T-cell (primary cell): ENCODE measurements at regions not wholly inside any gene's neighbourhood (a gene's known extent, or its start where the extent isn't known, plus 50 kb on each side); places are given as distances from the start of the nearest gene placed in this dataset.

ENCODE experiments used
- ATAC-seq, 4 experiments: fragments of 200-7000 bp in 3 of 4; fragments of 150-1000 bp in 1 of 4; cut with Tn5 transposase; replicated peaks in 1 of 4; 1 replicate in 3 of 4; 2 replicates in 1 of 4; pipeline ENCODE4 v1.10.0; 2021; ENCODE audit warnings: moderate library complexity in 3 of 4, mild to moderate bottlenecking in 2 of 4, moderate number of reproducible peaks in 1 of 4
- CTCF ChIA-PET, 2 donors: fragments of 300-600 bp; sonication (Branson Sonifier 250); formaldehyde crosslinking; loops; one replicate each; lab custom pipeline; 2022; ENCODE audit warnings: antibody characterized with exemption in 2 of 2; lab: Charles Lee
- POLR2A ChIA-PET, 2 donors: fragments of 300-600 bp; sonication (Branson Sonifier 250); formaldehyde crosslinking; loops; one replicate each; lab custom pipeline; 2022; ENCODE audit warnings: antibody characterized with exemption in 2 of 2; lab: Charles Lee
- DNase-seq, 35 experiments: peaks; one replicate each; pipeline versions ENCODE4 v3.0.0 to v3.0.0-alpha.2; 2013 to 2023
- H3K27ac ChIP-seq: one replicate; pipeline ENCODE4 v1.5.1; 2013; ENCODE audit warnings: low read length
- H3K27me3 ChIP-seq, 2 experiments: replicated peaks in 1 of 2; 1 replicate in 1 of 2; 2 replicates in 1 of 2; pipeline versions ENCODE4 v1.6.1 to v1.7.0; 2013; ENCODE audit warnings: low read length in 1 of 2, mixed read lengths in 1 of 2; ENCODE audit not compliant: control insufficient read depth in 2 of 2, insufficient read depth in 2 of 2; ENCODE audit errors: extremely low read depth in 1 of 2
- H3K36me3 ChIP-seq, 2 donors: 1 replicate in 1 of 2; 2 replicates in 1 of 2; pipeline versions ENCODE4 v1.6.1 to v1.7.0; 2013; ENCODE audit warnings: low read length in 1 of 2; ENCODE audit not compliant: control insufficient read depth in 2 of 2, insufficient read depth in 1 of 2; ENCODE audit errors: extremely low read depth in 1 of 2
- H3K4me1 ChIP-seq, 2 experiments: 1 replicate in 1 of 2; 2 replicates in 1 of 2; pipeline versions ENCODE4 v1.6.1 to v1.7.0; 2013; ENCODE audit warnings: low read length in 2 of 2, mixed read lengths in 1 of 2; ENCODE audit not compliant: insufficient read depth in 2 of 2, control insufficient read depth in 1 of 2; ENCODE audit errors: extremely low read depth in 1 of 2
- H3K4me3 ChIP-seq, 2 donors: 1 replicate in 1 of 2; 2 replicates in 1 of 2; pipeline versions ENCODE4 v1.5.1 to v1.7.0; 2013; ENCODE audit warnings: mild to moderate bottlenecking in 2 of 2, low read length in 1 of 2, moderate library complexity in 1 of 2; ENCODE audit not compliant: control insufficient read depth in 1 of 2; ENCODE audit errors: extremely low read depth in 1 of 2
- H3K9me3 ChIP-seq: 2 replicates; pipeline ENCODE4 v1.7.0; 2013
- H3K27ac Mint-ChIP-seq, 2 donors: one replicate each; pipeline ENCODE4 v1.8.0; 2020 to 2021; ENCODE audit warnings: mild to moderate bottlenecking in 2 of 2, mixed read lengths in 2 of 2
- H3K27me3 Mint-ChIP-seq, 2 donors: one replicate each; pipeline ENCODE4 v1.8.0; 2021 to 2022; ENCODE audit warnings: mixed read lengths in 2 of 2
- H3K36me3 Mint-ChIP-seq: one replicate; pipeline ENCODE4 v1.8.0; 2021; ENCODE audit warnings: mixed read lengths
- H3K4me1 Mint-ChIP-seq, 3 donors: one replicate each; pipeline ENCODE4 v1.8.0; 2020 to 2022; ENCODE audit warnings: mixed read lengths in 3 of 3, mild to moderate bottlenecking in 1 of 3
- H3K4me3 Mint-ChIP-seq, 3 donors: one replicate each; pipeline ENCODE4 v1.8.0; 2020 to 2022; ENCODE audit warnings: mild to moderate bottlenecking in 3 of 3, mixed read lengths in 3 of 3, moderate library complexity in 3 of 3
- H3K9me3 Mint-ChIP-seq, 3 donors: one replicate each; pipeline ENCODE4 v1.8.0; 2020 to 2022; ENCODE audit warnings: mixed read lengths in 3 of 3
- WGBS: methylation state at CpG from one replicate; pipeline ENCODE4 v1.1.5; 2013; ENCODE audit warnings: missing lambda C conversion rate; ENCODE audit not compliant: insufficient coverage; 5-methylcytosine and 5-hydroxymethylcytosine counted together

DNA sequence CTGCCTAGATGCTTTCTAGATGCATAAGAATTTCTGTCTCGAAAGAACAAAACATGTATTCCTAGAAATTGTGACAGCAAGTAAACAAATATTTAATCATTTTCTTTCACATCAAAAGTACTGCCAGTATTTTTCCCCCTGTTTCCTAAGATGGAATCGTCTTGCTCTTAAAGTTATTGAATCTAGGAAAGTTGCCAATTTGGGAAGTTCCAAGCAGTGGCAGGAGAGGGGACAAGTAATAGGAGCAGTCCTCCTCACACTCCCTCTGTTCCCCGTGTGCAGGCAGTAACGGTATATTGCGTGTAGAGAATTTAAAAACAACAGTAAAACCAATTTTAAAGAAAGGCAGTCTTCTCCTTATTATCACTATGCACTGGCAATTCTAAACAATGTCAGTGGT is 619.8 kb downstream of the TBL1XR1 start:
- no CpG with 5 or more reads among the region's 5 CpGs for WGBS
- Mint-ChIP-seq H3K36me3 (no peaks in the 10 kb centered on the region), H3K27ac (no peak overlapping the region), H3K9me3 (peaks cover 0 to 9% (median 4%) of the 10 kb centered on the region in 3 donors), H3K4me1 (no peaks in the 10 kb centered on the region), H3K4me3 (no peak overlapping the region), H3K27me3 (no peaks in the 10 kb centered on the region)
- H3K27me3 ChIP-seq: no peaks in the 10 kb centered on the region
- no peak overlapping the region for H3K27ac ChIP-seq
- POLR2A ChIA-PET: no interaction called here
- no peak overlapping the region for H3K4me3 ChIP-seq
- CTCF ChIA-PET: no interaction called here
- peaks cover 2% of the 10 kb centered on the region for H3K9me3 ChIP-seq
- H3K4me1 ChIP-seq: no peaks in the 10 kb centered on the region
- no peak for ATAC-seq
- H3K36me3 ChIP-seq: no peaks in the 10 kb centered on the region
- no peak for DNase-seq

DNA sequence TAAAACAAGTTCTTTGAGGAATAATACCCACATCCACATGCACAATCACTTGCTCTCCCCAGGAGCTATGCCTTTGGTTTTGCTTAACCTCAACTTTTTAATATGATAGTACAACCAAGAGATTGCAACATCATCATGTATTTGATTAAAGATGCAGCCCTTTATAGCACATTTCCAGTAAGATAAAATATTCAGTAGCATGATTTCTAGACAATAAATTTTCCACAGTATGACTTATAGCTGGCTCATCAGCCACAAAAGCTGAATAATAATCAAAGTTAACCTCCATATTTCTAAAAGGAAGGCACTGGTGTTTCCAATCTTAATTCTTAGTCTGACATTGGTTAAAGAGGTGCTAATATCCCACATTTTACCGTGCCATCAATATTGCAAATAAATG is 622.5 kb downstream of the TBL1XR1 start:
- POLR2A ChIA-PET: no interaction called here

DNA sequence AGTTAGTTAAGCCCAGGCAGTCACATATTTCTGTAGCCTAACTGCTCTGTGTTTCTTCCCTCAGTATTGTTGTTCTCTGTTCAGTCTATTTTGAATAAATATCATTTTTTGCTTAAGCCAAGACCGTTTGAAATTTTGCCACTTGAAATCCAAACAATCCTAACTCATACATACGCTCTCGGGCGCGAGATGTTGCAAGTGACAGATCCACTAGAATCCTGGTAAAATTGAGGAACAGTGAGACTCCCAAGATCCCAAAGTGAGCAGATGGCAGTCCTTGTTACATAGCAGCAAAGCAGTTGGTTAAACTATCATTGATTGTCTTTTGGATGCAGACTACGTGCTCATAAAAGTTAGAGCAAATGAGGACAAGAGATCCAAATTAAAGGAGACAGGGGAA is 625.4 kb downstream of the TBL1XR1 start:
- H3K27me3 Mint-ChIP-seq: no peaks in the 10 kb centered on the region

More for the DNA sequence above, 622.5 kb downstream of the TBL1XR1 start:
- Mint-ChIP-seq H3K4me1 (no peaks in the 10 kb centered on the region), H3K9me3 (peaks cover 0 to 4% (median 0%) of the 10 kb centered on the region in 3 donors), H3K4me3 (no peak overlapping the region), H3K27me3 (no peaks in the 10 kb centered on the region), H3K27ac (no peak overlapping the region), H3K36me3 (no peaks in the 10 kb centered on the region)
- no CpG with 5 or more reads among the region's 1 CpG for WGBS
- Histone ChIP-seq H3K27ac (no peak overlapping the region), H3K9me3 (no peaks in the 10 kb centered on the region), H3K4me1 (no peaks in the 10 kb centered on the region), H3K4me3 (no peak overlapping the region), H3K27me3 (no peaks in the 10 kb centered on the region), H3K36me3 (no peaks in the 10 kb centered on the region)
- ATAC-seq (no peak), DNase-seq (no peak)
- CTCF ChIA-PET: no interaction called here

DNA sequence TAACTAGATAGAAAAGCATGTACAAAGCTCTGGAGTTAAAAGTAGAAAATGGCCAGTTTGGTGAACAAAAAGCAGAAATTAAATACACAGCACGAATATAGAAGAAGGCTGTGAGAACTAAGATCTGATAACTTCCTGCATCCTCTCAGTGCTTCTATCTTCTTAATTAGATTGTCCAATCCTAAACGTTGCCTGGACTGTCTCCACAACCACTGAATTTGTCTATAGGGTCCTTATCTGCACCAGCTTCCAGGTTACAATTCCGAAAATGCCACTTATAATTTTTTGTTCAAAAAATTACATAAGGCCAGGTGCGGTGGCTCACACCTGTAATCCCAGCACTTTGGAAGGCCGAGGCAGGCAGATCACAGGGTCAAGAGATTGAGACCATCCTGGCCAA is 626.3 kb downstream of the TBL1XR1 start:
- CTCF ChIA-PET: no interaction called here
- no peak overlapping the region for H3K4me3 Mint-ChIP-seq
- H3K9me3 Mint-ChIP-seq: no peaks in the 10 kb centered on the region
- no peaks in the 10 kb centered on the region for H3K27me3 Mint-ChIP-seq
- H3K4me1 Mint-ChIP-seq: no peaks in the 10 kb centered on the region
- no peaks in the 10 kb centered on the region for H3K36me3 Mint-ChIP-seq
- no peak overlapping the region for H3K27ac Mint-ChIP-seq
- Histone ChIP-seq H3K27me3 (no peaks in the 10 kb centered on the region), H3K9me3 (no peaks in the 10 kb centered on the region), H3K27ac (no peak overlapping the region), H3K36me3 (no peaks in the 10 kb centered on the region), H3K4me3 (no peak overlapping the region), H3K4me1 (no peaks in the 10 kb centered on the region)
- 71% methylated on average over 3 of the region's 5 CpGs for WGBS
- ATAC-seq: no peak
- DNase-seq: no peak
- POLR2A ChIA-PET: no interaction called here

More for the DNA sequence above, 625.4 kb downstream of the TBL1XR1 start:
- Mint-ChIP-seq H3K36me3 (no peaks in the 10 kb centered on the region), H3K27ac (no peak overlapping the region), H3K4me1 (no peaks in the 10 kb centered on the region), H3K9me3 (no peaks in the 10 kb centered on the region), H3K4me3 (no peak overlapping the region)
- Histone ChIP-seq H3K36me3 (no peaks in the 10 kb centered on the region), H3K27ac (no peak overlapping the region), H3K27me3 (no peaks in the 10 kb centered on the region), H3K4me1 (no peaks in the 10 kb centered on the region), H3K4me3 (no peak overlapping the region), H3K9me3 (no peaks in the 10 kb centered on the region)
- ChIA-PET POLR2A (no interaction called here), CTCF (no interaction called here)
- ATAC-seq (no peak), DNase-seq (no peak)
- 89% methylated on average over 3 of the region's 6 CpGs for WGBS

DNA sequence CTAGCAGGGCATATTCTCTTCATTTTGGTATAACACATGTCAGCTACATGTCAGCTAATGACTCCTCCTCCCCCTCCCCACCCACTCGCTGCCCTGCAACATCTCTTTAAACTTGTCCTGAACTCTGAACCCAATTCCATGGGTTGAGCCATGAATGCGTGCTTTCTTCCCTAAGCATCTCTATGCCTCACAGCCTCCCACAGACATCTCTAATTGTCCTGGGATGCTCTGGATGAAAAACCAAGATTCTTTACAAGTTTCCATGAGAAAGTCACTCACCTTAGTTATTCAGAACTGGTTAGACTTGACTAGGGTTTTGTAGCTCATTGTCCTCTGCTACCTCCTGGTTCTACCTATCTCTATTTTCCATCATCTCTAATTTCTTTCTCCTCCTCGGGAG is 629.1 kb downstream of the TBL1XR1 start:
- Histone ChIP-seq H3K4me3 (no peak overlapping the region), H3K36me3 (no peaks in the 10 kb centered on the region), H3K9me3 (peaks cover 4% of the 10 kb centered on the region), H3K27me3 (no peaks in the 10 kb centered on the region), H3K4me1 (no peaks in the 10 kb centered on the region), H3K27ac (no peak overlapping the region)
- no peak for ATAC-seq
- no peak overlapping the region for H3K4me3 Mint-ChIP-seq
- no peaks in the 10 kb centered on the region for H3K27me3 Mint-ChIP-seq
- ChIA-PET POLR2A (no interaction called here), CTCF (no interaction called here)
- no peak for DNase-seq
- H3K27ac Mint-ChIP-seq: no peak overlapping the region
- no peaks in the 10 kb centered on the region for H3K4me1 Mint-ChIP-seq
- peaks cover 3 to 14% (median 9%) of the 10 kb centered on the region in 3 donors for H3K9me3 Mint-ChIP-seq
- no peaks in the 10 kb centered on the region for H3K36me3 Mint-ChIP-seq
- WGBS: 58% methylated on average over 3 of the region's 3 CpGs

DNA sequence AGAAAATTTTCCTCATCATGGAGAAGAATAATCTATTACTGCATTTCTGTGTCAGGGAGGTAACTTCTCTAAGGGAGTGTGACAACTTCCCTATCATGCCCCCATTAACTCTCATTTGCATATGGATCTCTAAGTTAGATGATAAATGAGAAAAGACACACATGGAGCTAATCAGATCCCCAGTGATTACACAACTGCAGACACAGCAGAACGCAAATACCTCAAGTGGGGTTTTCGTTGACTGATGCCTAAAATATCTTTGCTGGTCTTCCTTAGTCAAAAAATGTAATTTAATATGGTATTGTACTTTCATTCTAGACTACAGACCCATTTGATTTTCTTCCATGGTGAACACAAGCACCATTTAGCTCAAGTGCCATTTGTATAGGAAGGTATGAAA is 630.5 kb downstream of the TBL1XR1 start:
- CTCF ChIA-PET: no interaction called here

DNA sequence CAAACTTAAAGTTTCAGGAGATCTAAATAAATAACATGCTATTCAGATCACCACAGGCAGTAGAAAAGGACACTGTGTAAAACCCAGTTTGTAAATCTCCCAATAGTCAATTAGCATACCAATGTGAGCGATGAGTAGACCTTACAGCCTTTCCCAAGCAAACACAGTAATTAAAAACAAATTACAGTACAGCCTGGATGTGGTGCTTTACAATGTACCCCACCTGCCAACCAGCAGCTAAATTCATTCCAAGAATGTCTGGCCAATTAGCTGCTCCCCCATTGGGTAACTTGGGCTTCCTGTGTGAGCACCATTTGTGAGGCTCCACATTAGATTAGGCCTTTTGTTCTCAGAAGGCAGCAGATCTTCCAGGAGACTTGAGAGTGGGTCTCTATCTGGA is 635.0 kb downstream of the TBL1XR1 start:
- peaks cover 9 to 14% (median 10%) of the 10 kb centered on the region in 3 donors for H3K9me3 Mint-ChIP-seq
- Histone ChIP-seq H3K9me3 (peaks cover 4% of the 10 kb centered on the region), H3K36me3 (no peaks in the 10 kb centered on the region), H3K4me1 (no peaks in the 10 kb centered on the region), H3K4me3 (no peak overlapping the region), H3K27me3 (no peaks in the 10 kb centered on the region), H3K27ac (no peak overlapping the region)
- no peak overlapping the region for H3K27ac Mint-ChIP-seq
- 88% methylated on average over 1 of the region's 1 CpG for WGBS
- H3K4me1 Mint-ChIP-seq: no peaks in the 10 kb centered on the region
- no peaks in the 10 kb centered on the region for H3K36me3 Mint-ChIP-seq
- no peak overlapping the region for H3K4me3 Mint-ChIP-seq
- no peak for ATAC-seq
- DNase-seq: no peak
- no peaks in the 10 kb centered on the region for H3K27me3 Mint-ChIP-seq
- POLR2A ChIA-PET: no interaction called here
- CTCF ChIA-PET: interaction anchor here in 1 of 2 donors (0.6 kb wide), 1 partner anchor 1460 kb away, joined by 6 read pairs; no protein-coding TSS in a partner anchor

More for the DNA sequence above, 630.5 kb downstream of the TBL1XR1 start:
- no peak for DNase-seq
- Mint-ChIP-seq H3K27ac (no peak overlapping the region), H3K36me3 (no peaks in the 10 kb centered on the region), H3K9me3 (peaks cover 7 to 14% (median 9%) of the 10 kb centered on the region in 3 donors), H3K4me1 (no peaks in the 10 kb centered on the region), H3K4me3 (no peak overlapping the region), H3K27me3 (no peaks in the 10 kb centered on the region)
- Histone ChIP-seq H3K36me3 (no peaks in the 10 kb centered on the region), H3K27ac (no peak overlapping the region), H3K4me1 (no peaks in the 10 kb centered on the region), H3K9me3 (peaks cover 4% of the 10 kb centered on the region), H3K4me3 (no peak overlapping the region), H3K27me3 (no peaks in the 10 kb centered on the region)
- WGBS: no CpG with 5 or more reads among the region's 2 CpGs
- ATAC-seq: no peak
- POLR2A ChIA-PET: no interaction called here
